SK-N-SH (cell line): ENCODE measurements at regions not wholly inside any gene's neighbourhood (a gene's known extent, or its start where the extent isn't known, plus 50 kb on each side); places are given as distances from the start of the nearest gene placed in this dataset.

Source experiments
- CTCF ChIA-PET: fragments of 300-600, 350-600 bp; formaldehyde crosslinking; extraction: SDS; loops from one replicate; lab custom pipeline; 2021; lab: Yijun Ruan, JAX
- POLR2A ChIA-PET: fragments of 350-600 bp; sonication (Branson Sonifier 250); formaldehyde crosslinking; extraction: SDS; loops from one replicate; lab custom pipeline; 2020; ENCODE audit warnings: antibody characterized with exemption, inconsistent platforms; lab: Yijun Ruan, JAX
- DNase-seq: peaks from one replicate; pipeline ENCODE4 v3.0.0; 2012
- H2AFZ ChIP-seq: fragments of 200-600 bp; sonication (generic); 2 replicates; pipeline ENCODE4 v1.8.1; 2016; ENCODE audit warnings: antibody characterized with exemption, mild to moderate bottlenecking, low read depth
- H3F3A ChIP-seq: fragments of 200-600 bp; sonication (generic); replicated peaks from 2 replicates; pipeline ENCODE3; 2016; ENCODE audit warnings: antibody characterized with exemption, mild to moderate bottlenecking; ENCODE audit not compliant: insufficient read depth
- H3K27ac ChIP-seq, 2 experiments: fragments of 200-500 bp in 1 of 2; fragments of 200-600 bp in 1 of 2; sonication (Bioruptor generic) in 1 of 2; sonication (generic), shearing (Covaris generic) in 1 of 2; 2 replicates each; pipeline versions ENCODE4 v1.5.1 to v1.6.1; 2014 to 2016; ENCODE audit warnings: low read depth in 2 of 2, inconsistent platforms in 1 of 2, low read length in 1 of 2, mild to moderate bottlenecking in 1 of 2, mixed read lengths in 1 of 2
- H3K27me3 ChIP-seq: fragments of 200-600 bp; sonication (generic), shearing (Covaris generic); 2 replicates; pipeline ENCODE4 v1.6.1; 2016; ENCODE audit warnings: mixed run types; ENCODE audit not compliant: insufficient read depth
- H3K36me3 ChIP-seq, 2 experiments: fragments of 200-500 bp in 1 of 2; fragments of 200-600 bp in 1 of 2; sonication (Bioruptor generic) in 1 of 2; sonication (generic) in 1 of 2; replicated peaks in 1 of 2; 2 replicates each; pipeline versions ENCODE3 to v1.5.1; 2014 to 2016; ENCODE audit warnings: low read length in 1 of 2, mild to moderate bottlenecking in 1 of 2; ENCODE audit not compliant: insufficient read depth in 2 of 2, control insufficient read depth in 1 of 2
- H3K4me1 ChIP-seq, 2 experiments: fragments of 200-500 bp in 1 of 2; fragments of 200-600 bp in 1 of 2; sonication (Bioruptor generic) in 1 of 2; sonication (generic), shearing (Covaris generic) in 1 of 2; 2 replicates each; pipeline versions ENCODE4 v1.5.1 to v1.6.1; 2014 to 2016; ENCODE audit warnings: low read depth in 1 of 2, low read length in 1 of 2, mixed run types in 1 of 2; ENCODE audit not compliant: insufficient read depth in 2 of 2, control insufficient read depth in 1 of 2
- H3K4me2 ChIP-seq: fragments of 200-600 bp; sonication (generic), shearing (Covaris generic); 2 replicates; pipeline ENCODE4 v1.6.1; 2017; ENCODE audit warnings: mixed run types
- H3K4me3 ChIP-seq, 2 experiments: fragments of 200-500 bp in 1 of 2; fragments of 200-600 bp in 1 of 2; sonication (Bioruptor generic) in 1 of 2; sonication (generic), shearing (Covaris generic) in 1 of 2; 2 replicates each; pipeline versions ENCODE4 v1.5.1 to v1.8.1; 2014 to 2016; ENCODE audit warnings: low read depth in 2 of 2, inconsistent platforms in 1 of 2, low read length in 1 of 2, mild to moderate bottlenecking in 1 of 2, mixed read lengths in 1 of 2, moderate library complexity in 1 of 2
- H3K79me2 ChIP-seq: fragments of 200-600 bp; sonication (generic); 2 replicates; pipeline ENCODE4 v1.8.1; 2017; ENCODE audit warnings: mild to moderate bottlenecking; ENCODE audit not compliant: insufficient read depth
- H3K9ac ChIP-seq: fragments of 200-600 bp; sonication (generic); 2 replicates; pipeline ENCODE4 v1.6.1; 2017; ENCODE audit warnings: mixed run types
- H3K9me2 ChIP-seq: fragments of 200-600 bp; sonication (generic); 2 replicates; pipeline ENCODE4 v1.6.1; 2017; ENCODE audit warnings: mixed run types
- H3K9me3 ChIP-seq: fragments of 200-600 bp; sonication (generic); 2 replicates; pipeline ENCODE4 v1.6.1; 2017; ENCODE audit warnings: mixed run types, mild to moderate bottlenecking, moderate library complexity
- H4K20me1 ChIP-seq: fragments of 200-600 bp; sonication (generic); 2 replicates; pipeline ENCODE4 v1.6.1; 2017; ENCODE audit warnings: mild to moderate bottlenecking, mixed run types; ENCODE audit not compliant: insufficient read depth
- CTCF ChIP-seq: fragments of 200-600 bp; sonication (generic); IDR thresholded peaks from 2 replicates; pipeline ENCODE4 v1.6.1; 2017; ENCODE audit warnings: antibody characterized with exemption, mild to moderate bottlenecking, moderate library complexity
- FOXJ3 ChIP-seq: sonication (generic); formaldehyde crosslinking; IDR thresholded peaks from 2 replicates; pipeline ENCODE4 v1.5.1; 2020; ENCODE audit warnings: mild to moderate bottlenecking, missing genetic modification reagents
- GATA2 ChIP-seq: sonication (generic); formaldehyde crosslinking; IDR thresholded peaks from 2 replicates; pipeline ENCODE4 v1.5.0; 2020; ENCODE audit warnings: mild to moderate bottlenecking, missing genetic modification reagents
- IRF3 ChIP-seq: fragments of 150-350 bp; IDR thresholded peaks from 2 replicates; pipeline ENCODE4 v1.6.1; 2016; ENCODE audit warnings: mild to moderate bottlenecking, low read depth, low read length
- MEF2A ChIP-seq: IDR thresholded peaks from 2 replicates; pipeline ENCODE4 v1.4.0; 2012; ENCODE audit warnings: low read depth, borderline replicate concordance
- MXI1 ChIP-seq: IDR thresholded peaks from 2 replicates; pipeline ENCODE4 v1.6.1; 2012; ENCODE audit warnings: mild to moderate bottlenecking, low read depth, low read length, improper control_type of control experiment
- NRF1 ChIP-seq: IDR thresholded peaks from 2 replicates; pipeline ENCODE4 v1.6.1; 2012; ENCODE audit warnings: low read depth, mild to moderate bottlenecking, low read length
- PBX3 ChIP-seq: IDR thresholded peaks from 2 replicates; pipeline ENCODE4; 2012
- SIN3A ChIP-seq: IDR thresholded peaks from 2 replicates; pipeline ENCODE4 v1.6.1; 2012; ENCODE audit warnings: low read depth, mild to moderate bottlenecking, low read length, moderate library complexity, borderline replicate concordance
- TAF1 ChIP-seq: IDR thresholded peaks from 2 replicates; pipeline ENCODE4 v1.6.1; 2012; ENCODE audit warnings: low read depth, mild to moderate bottlenecking, low read length, moderate library complexity, borderline replicate concordance
- TEAD4 ChIP-seq: IDR thresholded peaks from 2 replicates; pipeline ENCODE4 v1.4.0; 2012; ENCODE audit warnings: mild to moderate bottlenecking, borderline replicate concordance; ENCODE audit not compliant: insufficient read depth
- WGBS: methylation state at CpG from one replicate; pipeline ENCODE4 v1.1.6; 2017; ENCODE audit warnings: low lambda C conversion rate; 5-methylcytosine and 5-hydroxymethylcytosine counted together

- ChIA-PET CTCF (interaction anchor here (1.2 kb wide), 1 partner anchor 10 kb away, joined by 3 read pairs; no protein-coding TSS in a partner anchor), POLR2A (no interaction called here)
- no peaks in the 10 kb centered on the region for H3K4me1 ChIP-seq
- WGBS: 28% methylated on average over 9 of the region's 9 CpGs
- no peaks in the 10 kb centered on the region for H3K36me3 ChIP-seq
- TF ChIP-seq IRF3 (no peak), NRF1 (peak; percentile 13; the same call in 1 of the 2 replicates)
- H3K4me3 ChIP-seq: no peak overlapping the region
- H3K27ac ChIP-seq: no peak overlapping the region
- H3K27me3 ChIP-seq: peaks cover 20% of the 10 kb centered on the region; the same call in 1 of the 2 replicates
- no peak for DNase-seq
- no peaks in the 10 kb centered on the region for H3K79me2 ChIP-seq
- no peak overlapping the region for H3K4me2 ChIP-seq
- H2AFZ ChIP-seq: no peak overlapping the region
- no peaks in the 10 kb centered on the region for H3K9me3 ChIP-seq
- H3F3A ChIP-seq: no peaks in the 10 kb centered on the region
- no peak overlapping the region for H3K9ac ChIP-seq
- H4K20me1 ChIP-seq: no peaks in the 10 kb centered on the region
- H3K9me2 ChIP-seq: no peaks in the 10 kb centered on the region
These were observed 727.7 kb downstream of the UQCRFS1 start for GRCh38 chr19:28485292-28485691.

GRCh38 chr19:28483197-28483596, 729.8 kb downstream of the UQCRFS1 start:
- no peak overlapping the region for H3K9ac ChIP-seq
- no peak overlapping the region for H3K4me2 ChIP-seq
- WGBS: 15% methylated on average over 3 of the region's 3 CpGs
- no peak overlapping the region for H2AFZ ChIP-seq
- H3K4me1 ChIP-seq: no peaks in the 10 kb centered on the region
- no peak for DNase-seq
- H4K20me1 ChIP-seq: no peaks in the 10 kb centered on the region
- H3K79me2 ChIP-seq: no peaks in the 10 kb centered on the region
- no peaks in the 10 kb centered on the region for H3K9me3 ChIP-seq
- H3F3A ChIP-seq: no peaks in the 10 kb centered on the region
- TF ChIP-seq CTCF: no peak
- no peak for TF ChIP-seq PBX3
- no peak for TF ChIP-seq GATA2
- H3K36me3 ChIP-seq: no peaks in the 10 kb centered on the region
- no peak overlapping the region for H3K4me3 ChIP-seq
- H3K27me3 ChIP-seq: peaks cover 11% of the 10 kb centered on the region; the same call in 1 of the 2 replicates
- no peak overlapping the region for H3K27ac ChIP-seq
- H3K9me2 ChIP-seq: no peaks in the 10 kb centered on the region
- ChIA-PET POLR2A (no interaction called here), CTCF (no interaction called here)

- TF ChIP-seq SIN3A (no peak), MXI1 (no peak), PBX3 (no peak), TAF1 (no peak), GATA2 (no peak), FOXJ3 (no peak), TEAD4 (no peak), MEF2A (no peak)
- H3K9ac ChIP-seq: no peak overlapping the region
- H3K4me3 ChIP-seq: no peak overlapping the region
- no peaks in the 10 kb centered on the region for H3K9me2 ChIP-seq
- peaks cover 8% of the 10 kb centered on the region; the same call in 1 of the 2 replicates for H3K27me3 ChIP-seq
- DNase-seq: no peak
- no peak overlapping the region for H3K27ac ChIP-seq
- no peak overlapping the region for H2AFZ ChIP-seq
- no peaks in the 10 kb centered on the region for H3F3A ChIP-seq
- H3K36me3 ChIP-seq: no peaks in the 10 kb centered on the region
- H3K9me3 ChIP-seq: no peaks in the 10 kb centered on the region
- H4K20me1 ChIP-seq: no peaks in the 10 kb centered on the region
- 4% methylated on average over 3 of the region's 3 CpGs for WGBS
- no peaks in the 10 kb centered on the region for H3K79me2 ChIP-seq
- POLR2A ChIA-PET: no interaction called here
- H3K4me1 ChIP-seq: no peaks in the 10 kb centered on the region
- H3K4me2 ChIP-seq: no peak overlapping the region
- CTCF ChIA-PET: interaction anchor here (0.6 kb wide), 1 partner anchor 205 kb away, joined by 3 read pairs; no protein-coding TSS in a partner anchor
These were observed 730.7 kb downstream of the UQCRFS1 start for GRCh38 chr19:28482221-28482620.
